ENCODE measurements at regions not wholly inside any gene's neighbourhood (a gene's known extent, or its start where the extent isn't known, plus 50 kb on each side); places are given as distances from the start of the nearest gene placed in this dataset.

GRCh38 chr19:30318936-30319335 lies 53.2 kb upstream of the ZNF536 start (continued):
- TF ChIP-seq CHD7 (IDR thresholded peaks at IDR 0.05; ENCODE audit: insufficient replicate concordance, low read length) (no peak), PHF8 (conservative IDR thresholded peaks at IDR 0.05; ENCODE audit: low read depth, low read length) (no peak), EP300 (IDR thresholded peaks at IDR 0.05; ENCODE audit: borderline replicate concordance in 1 of 2, low read depth in 2 of 2, low read length in 2 of 2) (no peak), JUND (IDR thresholded peaks at IDR 0.05; ENCODE audit: low read length) (no peak), SP2 (IDR thresholded peaks at IDR 0.05; ENCODE audit: low read length) (no peak), SIN3A (conservative IDR thresholded peaks at IDR 0.05 in 1 of 2, IDR thresholded peaks at IDR 0.05 in 1 of 2; ENCODE audit: low read depth in 1 of 2, low read length in 2 of 2) (no peak), RAD21 (IDR thresholded peaks at IDR 0.05 in 1 of 2, conservative IDR thresholded peaks at IDR 0.05 in 1 of 2; ENCODE audit: low read depth in 2 of 2, low read length in 2 of 2) (no peak), MAFK (IDR thresholded peaks at IDR 0.05; ENCODE audit: low read depth, low read length) (no peak), TCF12 (IDR thresholded peaks at IDR 0.05; ENCODE audit: low read depth, low read length) (no peak)

All from H1 (cell line).